GM12891 (cell line): ENCODE measurements at regions not wholly inside any gene's neighbourhood (a gene's known extent, or its start where the extent isn't known, plus 50 kb on each side); places are given as distances from the start of the nearest gene placed in this dataset.

Experiments
- POLR2AphosphoS5 ChIP-seq: IDR thresholded peaks from 2 replicates; pipeline ENCODE4 v1.6.1; 2011; ENCODE audit warnings: low read depth, low read length, control low read depth
- TAF1 ChIP-seq: IDR thresholded peaks from 2 replicates; pipeline ENCODE4 v1.6.1; 2011; ENCODE audit warnings: low read depth, low read length, control low read depth

- TF ChIP-seq TAF1 (no peak), POLR2AphosphoS5 (no peak)
These were observed 670.1 kb upstream of the TMEM132C start for GRCh38 chr12:127596891-127597290.
